ENCODE measurements at regions not wholly inside any gene's neighbourhood (a gene's known extent, or its start where the extent isn't known, plus 50 kb on each side); places are given as distances from the start of the nearest gene placed in this dataset.

DNA sequence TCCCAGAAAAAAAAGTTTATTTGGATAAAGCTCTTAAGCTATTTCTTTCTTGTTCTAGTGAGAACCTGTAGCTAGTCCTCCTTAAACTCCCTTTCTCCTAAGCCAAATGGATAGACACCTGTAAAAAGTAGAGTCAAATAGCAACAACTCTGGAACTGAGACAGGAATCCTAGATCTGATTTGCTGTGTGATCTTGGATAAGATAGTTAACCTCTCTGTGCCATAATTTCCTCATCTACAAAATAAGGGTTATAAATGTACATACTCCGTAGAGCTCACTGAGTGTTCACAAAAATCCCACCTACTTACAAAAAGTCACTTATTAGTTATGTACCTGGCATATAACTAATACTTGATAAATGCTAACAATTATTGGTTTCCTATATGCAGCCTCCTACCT lies 270.3 kb downstream of the ABCC12 start:
- ATAC-seq, result no peak
- Histone ChIP-seq H3K36me3 (ENCODE audit: insufficient read depth) (no peaks in the 10 kb centered on the region; the same call in 1 of the 2 replicates), H3F3A (replicated peaks; ENCODE audit: low read depth) (no peaks in the 10 kb centered on the region), H4K20me1 (replicated peaks; ENCODE audit: insufficient read depth) (no peaks in the 10 kb centered on the region), H3K4me3 (no peak overlapping the region), H3K79me2 (replicated peaks; ENCODE audit: insufficient read depth) (no peaks in the 10 kb centered on the region), H3K4me1 (ENCODE audit: insufficient read depth) (peaks cover 51% of the 10 kb centered on the region), H3K27me3 (ENCODE audit: insufficient read depth) (no peaks in the 10 kb centered on the region), H3K27ac (ENCODE audit: low read depth) (no peak overlapping the region), H3K4me2 (no peak overlapping the region), H2AFZ (no peak overlapping the region), H3K9me2 (ENCODE audit: insufficient read depth) (0 out of 2 replicates have a peak, but pooled peaks cover 4% of the 10 kb centered on the region)
- no peaks in the 10 kb centered on the region for H3K9me3 Mint-ChIP-seq
- no peak overlapping the region for H3K4me3 Mint-ChIP-seq
- peaks cover 46% of the 10 kb centered on the region for H3K4me1 Mint-ChIP-seq
- H3K27me3 Mint-ChIP-seq (ENCODE audit: insufficient read depth, low read depth, poor library complexity), result peaks cover 4% of the 10 kb centered on the region
- no peak overlapping the region for H3K27ac Mint-ChIP-seq
- TF ChIP-seq NANOG (IDR thresholded peaks at IDR 0.05; ENCODE audit: borderline replicate concordance) (no peak), ZNF331 (CRISPR knock-in tag; IDR thresholded peaks at IDR 0.05; ENCODE audit: low read depth) (no peak)
- TF ChIP-seq, protein P1, sequence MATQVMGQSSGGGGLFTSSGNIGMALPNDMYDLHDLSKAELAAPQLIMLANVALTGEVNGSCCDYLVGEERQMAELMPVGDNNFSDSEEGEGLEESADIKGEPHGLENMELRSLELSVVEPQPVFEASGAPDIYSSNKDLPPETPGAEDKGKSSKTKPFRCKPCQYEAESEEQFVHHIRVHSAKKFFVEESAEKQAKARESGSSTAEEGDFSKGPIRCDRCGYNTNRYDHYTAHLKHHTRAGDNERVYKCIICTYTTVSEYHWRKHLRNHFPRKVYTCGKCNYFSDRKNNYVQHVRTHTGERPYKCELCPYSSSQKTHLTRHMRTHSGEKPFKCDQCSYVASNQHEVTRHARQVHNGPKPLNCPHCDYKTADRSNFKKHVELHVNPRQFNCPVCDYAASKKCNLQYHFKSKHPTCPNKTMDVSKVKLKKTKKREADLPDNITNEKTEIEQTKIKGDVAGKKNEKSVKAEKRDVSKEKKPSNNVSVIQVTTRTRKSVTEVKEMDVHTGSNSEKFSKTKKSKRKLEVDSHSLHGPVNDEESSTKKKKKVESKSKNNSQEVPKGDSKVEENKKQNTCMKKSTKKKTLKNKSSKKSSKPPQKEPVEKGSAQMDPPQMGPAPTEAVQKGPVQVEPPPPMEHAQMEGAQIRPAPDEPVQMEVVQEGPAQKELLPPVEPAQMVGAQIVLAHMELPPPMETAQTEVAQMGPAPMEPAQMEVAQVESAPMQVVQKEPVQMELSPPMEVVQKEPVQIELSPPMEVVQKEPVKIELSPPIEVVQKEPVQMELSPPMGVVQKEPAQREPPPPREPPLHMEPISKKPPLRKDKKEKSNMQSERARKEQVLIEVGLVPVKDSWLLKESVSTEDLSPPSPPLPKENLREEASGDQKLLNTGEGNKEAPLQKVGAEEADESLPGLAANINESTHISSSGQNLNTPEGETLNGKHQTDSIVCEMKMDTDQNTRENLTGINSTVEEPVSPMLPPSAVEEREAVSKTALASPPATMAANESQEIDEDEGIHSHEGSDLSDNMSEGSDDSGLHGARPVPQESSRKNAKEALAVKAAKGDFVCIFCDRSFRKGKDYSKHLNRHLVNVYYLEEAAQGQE (IDR thresholded peaks at IDR 0.05; ENCODE audit: unreplicated experiment), result no peak
- H3K36me3 Mint-ChIP-seq (ENCODE audit: low read depth), result no peaks in the 10 kb centered on the region
- DNase-seq (ENCODE audit: low spot score), result no peak

DNA sequence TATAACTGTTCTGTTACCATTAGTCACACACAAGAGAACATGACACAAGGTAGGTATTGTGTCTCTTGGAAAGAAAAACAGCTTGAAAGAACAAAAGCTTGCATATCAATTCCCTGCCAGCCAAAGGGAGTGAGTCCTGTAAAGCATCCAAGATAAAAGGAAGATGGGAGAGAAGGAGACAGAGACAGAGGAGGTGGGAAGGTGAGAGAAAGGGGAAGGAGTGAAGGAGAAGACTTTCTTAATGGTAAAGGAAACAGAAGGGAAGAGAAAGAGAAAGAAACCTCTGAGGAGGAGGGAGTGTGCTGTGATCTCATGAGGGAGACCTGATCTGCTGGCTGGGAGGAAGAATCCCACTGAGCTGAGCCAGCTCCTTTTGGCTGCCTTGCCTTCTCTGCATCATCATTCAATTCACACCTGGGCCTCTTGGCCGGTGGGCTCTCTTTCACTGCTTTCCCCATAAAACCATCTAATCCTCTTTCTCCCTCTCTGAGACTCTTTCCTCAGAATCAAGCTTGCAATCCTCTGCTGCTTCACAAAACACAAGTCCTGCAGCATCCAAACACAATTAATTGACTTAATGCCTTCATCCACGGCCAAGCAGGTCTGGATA lies 271.6 kb downstream of the ABCC12 start:
- H3K9me2 ChIP-seq (ENCODE audit: insufficient read depth), result 0 out of 2 replicates have a peak, but pooled peaks cover 4% of the 10 kb centered on the region
- no peak for TF ChIP-seq EZH2 (IDR thresholded peaks at IDR 0.05; ENCODE audit: low read depth, unreplicated experiment)
- TF ChIP-seq, protein P2, sequence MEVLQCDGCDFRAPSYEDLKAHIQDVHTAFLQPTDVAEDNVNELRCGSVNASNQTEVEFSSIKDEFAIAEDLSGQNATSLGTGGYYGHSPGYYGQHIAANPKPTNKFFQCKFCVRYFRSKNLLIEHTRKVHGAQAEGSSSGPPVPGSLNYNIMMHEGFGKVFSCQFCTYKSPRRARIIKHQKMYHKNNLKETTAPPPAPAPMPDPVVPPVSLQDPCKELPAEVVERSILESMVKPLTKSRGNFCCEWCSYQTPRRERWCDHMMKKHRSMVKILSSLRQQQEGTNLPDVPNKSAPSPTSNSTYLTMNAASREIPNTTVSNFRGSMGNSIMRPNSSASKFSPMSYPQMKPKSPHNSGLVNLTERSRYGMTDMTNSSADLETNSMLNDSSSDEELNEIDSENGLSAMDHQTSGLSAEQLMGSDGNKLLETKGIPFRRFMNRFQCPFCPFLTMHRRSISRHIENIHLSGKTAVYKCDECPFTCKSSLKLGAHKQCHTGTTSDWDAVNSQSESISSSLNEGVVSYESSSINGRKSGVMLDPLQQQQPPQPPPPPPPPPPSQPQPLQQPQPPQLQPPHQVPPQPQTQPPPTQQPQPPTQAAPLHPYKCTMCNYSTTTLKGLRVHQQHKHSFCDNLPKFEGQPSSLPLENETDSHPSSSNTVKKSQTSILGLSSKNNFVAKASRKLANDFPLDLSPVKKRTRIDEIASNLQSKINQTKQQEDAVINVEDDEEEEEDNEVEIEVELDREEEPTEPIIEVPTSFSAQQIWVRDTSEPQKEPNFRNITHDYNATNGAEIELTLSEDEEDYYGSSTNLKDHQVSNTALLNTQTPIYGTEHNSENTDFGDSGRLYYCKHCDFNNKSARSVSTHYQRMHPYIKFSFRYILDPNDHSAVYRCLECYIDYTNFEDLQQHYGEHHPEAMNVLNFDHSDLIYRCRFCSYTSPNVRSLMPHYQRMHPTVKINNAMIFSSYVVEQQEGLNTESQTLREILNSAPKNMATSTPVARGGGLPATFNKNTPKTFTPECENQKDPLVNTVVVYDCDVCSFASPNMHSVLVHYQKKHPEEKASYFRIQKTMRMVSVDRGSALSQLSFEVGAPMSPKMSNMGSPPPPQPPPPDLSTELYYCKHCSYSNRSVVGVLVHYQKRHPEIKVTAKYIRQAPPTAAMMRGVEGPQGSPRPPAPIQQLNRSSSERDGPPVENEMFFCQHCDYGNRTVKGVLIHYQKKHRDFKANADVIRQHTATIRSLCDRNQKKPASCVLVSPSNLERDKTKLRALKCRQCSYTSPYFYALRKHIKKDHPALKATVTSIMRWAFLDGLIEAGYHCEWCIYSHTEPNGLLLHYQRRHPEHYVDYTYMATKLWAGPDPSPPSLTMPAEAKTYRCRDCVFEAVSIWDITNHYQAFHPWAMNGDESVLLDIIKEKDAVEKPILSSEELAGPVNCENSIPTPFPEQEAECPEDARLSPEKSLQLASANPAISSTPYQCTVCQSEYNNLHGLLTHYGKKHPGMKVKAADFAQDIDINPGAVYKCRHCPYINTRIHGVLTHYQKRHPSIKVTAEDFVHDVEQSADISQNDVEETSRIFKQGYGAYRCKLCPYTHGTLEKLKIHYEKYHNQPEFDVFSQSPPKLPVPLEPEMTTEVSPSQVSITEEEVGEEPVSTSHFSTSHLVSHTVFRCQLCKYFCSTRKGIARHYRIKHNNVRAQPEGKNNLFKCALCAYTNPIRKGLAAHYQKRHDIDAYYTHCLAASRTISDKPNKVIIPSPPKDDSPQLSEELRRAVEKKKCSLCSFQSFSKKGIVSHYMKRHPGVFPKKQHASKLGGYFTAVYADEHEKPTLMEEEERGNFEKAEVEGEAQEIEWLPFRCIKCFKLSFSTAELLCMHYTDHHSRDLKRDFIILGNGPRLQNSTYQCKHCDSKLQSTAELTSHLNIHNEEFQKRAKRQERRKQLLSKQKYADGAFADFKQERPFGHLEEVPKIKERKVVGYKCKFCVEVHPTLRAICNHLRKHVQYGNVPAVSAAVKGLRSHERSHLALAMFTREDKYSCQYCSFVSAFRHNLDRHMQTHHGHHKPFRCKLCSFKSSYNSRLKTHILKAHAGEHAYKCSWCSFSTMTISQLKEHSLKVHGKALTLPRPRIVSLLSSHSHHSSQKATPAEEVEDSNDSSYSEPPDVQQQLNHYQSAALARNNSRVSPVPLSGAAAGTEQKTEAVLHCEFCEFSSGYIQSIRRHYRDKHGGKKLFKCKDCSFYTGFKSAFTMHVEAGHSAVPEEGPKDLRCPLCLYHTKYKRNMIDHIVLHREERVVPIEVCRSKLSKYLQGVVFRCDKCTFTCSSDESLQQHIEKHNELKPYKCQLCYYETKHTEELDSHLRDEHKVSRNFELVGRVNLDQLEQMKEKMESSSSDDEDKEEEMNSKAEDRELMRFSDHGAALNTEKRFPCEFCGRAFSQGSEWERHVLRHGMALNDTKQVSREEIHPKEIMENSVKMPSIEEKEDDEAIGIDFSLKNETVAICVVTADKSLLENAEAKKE (CRISPR knock-in tag; IDR thresholded peaks at IDR 0.05), result 0 out of 2 replicates have a peak, but pooled peaks have one; percentile 7
- no peaks in the 10 kb centered on the region; the same call in 1 of the 2 replicates for H3K36me3 ChIP-seq (ENCODE audit: insufficient read depth)
- no peaks in the 10 kb centered on the region for H3K9me3 Mint-ChIP-seq
- DNase-seq (ENCODE audit: low spot score) (peak; percentile 39), ATAC-seq (peak; percentile 54)
- H4K20me1 ChIP-seq (replicated peaks; ENCODE audit: insufficient read depth), result no peaks in the 10 kb centered on the region
- no peaks in the 10 kb centered on the region for H3K79me2 ChIP-seq (replicated peaks; ENCODE audit: insufficient read depth)
- H3K27ac Mint-ChIP-seq, result 0 out of 2 replicates have a peak overlapping the region, but pooled peaks have one; percentile 7
- H2AFZ ChIP-seq, result peak overlapping the region; percentile 0; the same call in 1 of the 2 replicates
- H3K4me3 Mint-ChIP-seq, result no peak overlapping the region
- peaks cover 4% of the 10 kb centered on the region for H3K27me3 Mint-ChIP-seq (ENCODE audit: insufficient read depth, low read depth, poor library complexity)
- peak overlapping the region; percentile 50 for H3K4me2 ChIP-seq
- H3K4me1 ChIP-seq (ENCODE audit: insufficient read depth), result peaks cover 51% of the 10 kb centered on the region
- peaks cover 46% of the 10 kb centered on the region for H3K4me1 Mint-ChIP-seq
- no peak overlapping the region for H3K4me3 ChIP-seq
- H3K36me3 Mint-ChIP-seq (ENCODE audit: low read depth), result no peaks in the 10 kb centered on the region
- no peaks in the 10 kb centered on the region for H3F3A ChIP-seq (replicated peaks; ENCODE audit: low read depth)
- H3K27me3 ChIP-seq (ENCODE audit: insufficient read depth), result no peaks in the 10 kb centered on the region
- no peak overlapping the region for H3K27ac ChIP-seq (ENCODE audit: low read depth)
